PFSK-1 (cell line): ENCODE measurements at regions not wholly inside any gene's neighbourhood (a gene's known extent, or its start where the extent isn't known, plus 50 kb on each side); places are given as distances from the start of the nearest gene placed in this dataset.

Experiments used
- FOXP2 ChIP-seq: optimal IDR thresholded peaks from 2 replicates; pipeline ENCODE3; 2011; ENCODE audit warnings: borderline replicate concordance, control low read depth, inconsistent platforms; ENCODE audit not compliant: insufficient read depth; ENCODE audit errors: extremely low read length, extremely low read depth
- POLR2AphosphoS5 ChIP-seq: IDR thresholded peaks from 2 replicates; pipeline ENCODE4 v1.6.1; 2012; ENCODE audit warnings: low read depth, mild to moderate bottlenecking, control low read depth, low read length, moderate library complexity
- SIN3A ChIP-seq: IDR thresholded peaks from 2 replicates; pipeline ENCODE4 v1.6.1; 2012; ENCODE audit warnings: mild to moderate bottlenecking, low read length, moderate library complexity, borderline replicate concordance; ENCODE audit not compliant: insufficient read depth
- TAF1 ChIP-seq: IDR thresholded peaks from 2 replicates; pipeline ENCODE4 v1.6.1; 2012; ENCODE audit warnings: low read length, control low read depth, borderline replicate concordance; ENCODE audit not compliant: insufficient read depth
- TF ChIP-seq, protein P1 (sequence below), 2 experiments: IDR thresholded peaks; 2 replicates each; pipeline versions ENCODE4 v1.6.1 to v1.8.0; 2011 to 2012; ENCODE audit warnings: low read depth in 2 of 2, low read length in 2 of 2, control low read depth in 1 of 2, inconsistent platforms in 1 of 2, mild to moderate bottlenecking in 1 of 2, moderate library complexity in 1 of 2; ENCODE audit not compliant: insufficient read depth in 1 of 2

DNA sequence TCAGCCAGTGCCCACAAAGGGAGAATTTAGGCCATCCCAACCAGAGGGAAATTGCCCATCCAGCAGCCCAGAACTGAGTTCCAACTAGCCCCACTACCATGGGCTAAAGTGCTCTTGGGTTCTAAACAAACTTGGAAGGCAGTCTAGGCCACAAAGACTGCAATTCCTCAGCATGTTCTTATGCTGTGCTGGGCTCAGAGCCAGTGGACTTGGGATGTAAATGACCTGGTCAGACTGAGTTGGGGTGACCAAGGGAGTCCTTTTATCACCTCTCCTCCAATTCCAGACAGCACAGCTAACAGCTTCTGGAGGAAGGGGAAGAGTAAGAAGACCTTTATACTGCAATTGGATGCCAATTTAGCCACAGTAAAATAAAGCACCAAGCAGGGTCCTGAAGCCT is 607.2 kb upstream of the KCND2 start:
- TF ChIP-seq, protein P1, sequence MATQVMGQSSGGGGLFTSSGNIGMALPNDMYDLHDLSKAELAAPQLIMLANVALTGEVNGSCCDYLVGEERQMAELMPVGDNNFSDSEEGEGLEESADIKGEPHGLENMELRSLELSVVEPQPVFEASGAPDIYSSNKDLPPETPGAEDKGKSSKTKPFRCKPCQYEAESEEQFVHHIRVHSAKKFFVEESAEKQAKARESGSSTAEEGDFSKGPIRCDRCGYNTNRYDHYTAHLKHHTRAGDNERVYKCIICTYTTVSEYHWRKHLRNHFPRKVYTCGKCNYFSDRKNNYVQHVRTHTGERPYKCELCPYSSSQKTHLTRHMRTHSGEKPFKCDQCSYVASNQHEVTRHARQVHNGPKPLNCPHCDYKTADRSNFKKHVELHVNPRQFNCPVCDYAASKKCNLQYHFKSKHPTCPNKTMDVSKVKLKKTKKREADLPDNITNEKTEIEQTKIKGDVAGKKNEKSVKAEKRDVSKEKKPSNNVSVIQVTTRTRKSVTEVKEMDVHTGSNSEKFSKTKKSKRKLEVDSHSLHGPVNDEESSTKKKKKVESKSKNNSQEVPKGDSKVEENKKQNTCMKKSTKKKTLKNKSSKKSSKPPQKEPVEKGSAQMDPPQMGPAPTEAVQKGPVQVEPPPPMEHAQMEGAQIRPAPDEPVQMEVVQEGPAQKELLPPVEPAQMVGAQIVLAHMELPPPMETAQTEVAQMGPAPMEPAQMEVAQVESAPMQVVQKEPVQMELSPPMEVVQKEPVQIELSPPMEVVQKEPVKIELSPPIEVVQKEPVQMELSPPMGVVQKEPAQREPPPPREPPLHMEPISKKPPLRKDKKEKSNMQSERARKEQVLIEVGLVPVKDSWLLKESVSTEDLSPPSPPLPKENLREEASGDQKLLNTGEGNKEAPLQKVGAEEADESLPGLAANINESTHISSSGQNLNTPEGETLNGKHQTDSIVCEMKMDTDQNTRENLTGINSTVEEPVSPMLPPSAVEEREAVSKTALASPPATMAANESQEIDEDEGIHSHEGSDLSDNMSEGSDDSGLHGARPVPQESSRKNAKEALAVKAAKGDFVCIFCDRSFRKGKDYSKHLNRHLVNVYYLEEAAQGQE (IDR thresholded peaks at IDR 0.05; ENCODE audit: insufficient read depth in 1 of 2, low read depth in 2 of 2, low read length in 2 of 2) = no peak
- TF ChIP-seq SIN3A (no peak), POLR2AphosphoS5 (no peak), TAF1 (no peak), FOXP2 (no peak)

DNA sequence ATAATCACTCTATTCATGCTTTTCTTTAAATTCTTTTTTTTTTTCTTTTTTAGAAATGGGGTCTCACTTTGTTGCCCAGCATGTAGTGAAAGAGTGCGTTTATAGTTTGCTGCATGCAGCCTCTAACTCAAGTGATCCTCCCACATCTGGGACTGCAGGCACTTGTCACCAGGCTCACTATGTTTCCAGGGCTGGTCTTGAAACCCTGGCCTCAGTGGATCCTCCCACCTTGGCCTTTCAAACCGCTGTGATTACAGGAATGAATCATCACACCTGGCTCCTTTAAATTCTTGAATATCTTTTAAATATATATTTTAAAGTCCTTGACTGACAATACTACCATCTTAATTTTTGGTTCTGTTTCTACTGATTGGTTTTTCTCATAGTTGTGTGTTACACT is 591.6 kb upstream of the KCND2 start:
- TF ChIP-seq SIN3A (no peak), TAF1 (no peak), POLR2AphosphoS5 (no peak), FOXP2 (no peak)
- TF ChIP-seq, protein P1 (IDR thresholded peaks at IDR 0.05; ENCODE audit: insufficient read depth in 1 of 2, low read depth in 2 of 2, low read length in 2 of 2) = no peak

DNA sequence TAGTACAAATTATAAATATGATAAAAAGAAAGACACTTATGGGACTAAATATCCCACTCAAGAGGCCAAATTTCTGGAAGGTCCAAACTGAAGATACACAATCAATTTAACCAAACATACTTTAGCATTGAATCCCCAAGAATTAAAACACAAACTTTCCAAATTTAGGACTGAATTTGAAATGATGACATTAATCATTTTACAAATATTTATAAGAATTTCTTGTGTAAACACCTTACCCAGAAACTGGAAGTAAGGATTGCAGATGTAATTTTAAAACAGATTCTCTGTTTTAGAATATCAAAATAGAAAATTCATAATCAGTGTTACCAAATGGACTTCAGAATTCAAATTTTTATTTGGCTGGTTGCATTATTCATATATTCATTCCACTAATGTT is 588.2 kb upstream of the KCND2 start:
- TF ChIP-seq, protein P1 (IDR thresholded peaks at IDR 0.05; ENCODE audit: insufficient read depth in 1 of 2, low read depth in 2 of 2, low read length in 2 of 2) = no peak
- TF ChIP-seq SIN3A (no peak), POLR2AphosphoS5 (no peak), TAF1 (no peak), FOXP2 (no peak)

DNA sequence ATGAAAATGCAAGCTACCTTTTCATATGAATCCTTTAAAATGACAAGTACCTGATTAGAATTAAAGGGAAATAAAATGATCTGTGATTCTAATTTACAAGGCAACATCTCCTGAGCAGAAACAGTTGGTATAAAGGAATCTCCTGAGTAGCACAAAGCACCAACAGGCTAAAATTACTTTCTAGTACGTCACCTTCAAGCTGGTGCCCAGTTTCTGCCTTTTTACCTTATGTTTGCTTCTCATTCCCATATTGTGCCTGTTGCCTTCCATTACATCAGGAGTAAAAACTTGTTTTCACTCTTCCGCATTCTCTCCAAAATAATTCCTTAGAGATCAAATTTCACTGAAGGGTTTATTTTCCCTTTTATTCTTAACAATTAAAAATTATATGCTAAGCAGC is 587.1 kb upstream of the KCND2 start:
- TF ChIP-seq POLR2AphosphoS5 (no peak), FOXP2 (no peak), SIN3A (no peak), TAF1 (no peak)
- TF ChIP-seq, protein P1 (IDR thresholded peaks at IDR 0.05; ENCODE audit: insufficient read depth in 1 of 2, low read depth in 2 of 2, low read length in 2 of 2) = no peak

DNA sequence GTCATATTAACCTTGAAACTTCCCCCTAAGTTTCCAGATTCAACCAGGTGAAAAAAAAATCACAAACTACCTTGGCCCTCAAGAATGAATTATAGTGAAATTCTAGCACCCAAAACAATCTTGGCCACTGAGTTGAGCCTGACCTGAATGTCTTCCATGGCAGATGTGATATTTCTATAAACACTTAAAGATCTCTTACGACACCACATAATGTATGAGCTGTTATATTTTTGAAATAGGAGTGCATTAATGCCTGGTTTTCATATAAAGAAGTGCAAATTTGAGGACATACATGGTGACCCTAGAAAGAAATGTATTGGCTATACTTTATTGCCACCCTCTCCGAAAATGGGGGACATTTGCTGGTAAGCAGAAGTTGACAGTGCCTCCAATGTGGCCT is 584.1 kb upstream of the KCND2 start:
- TF ChIP-seq POLR2AphosphoS5 (no peak), TAF1 (no peak), FOXP2 (no peak), SIN3A (no peak)
- TF ChIP-seq, protein P1 (IDR thresholded peaks at IDR 0.05; ENCODE audit: insufficient read depth in 1 of 2, low read depth in 2 of 2, low read length in 2 of 2) = no peak
